Natural killer cell treated with Interleukin-12 subunit alpha and Interleukin-12 subunit beta and Interleukin-15 and Interleukin-18, amount 100 ng/mL, for 72 hours (primary cell): ENCODE measurements at regions not wholly inside any gene's neighbourhood (a gene's known extent, or its start where the extent isn't known, plus 50 kb on each side); places are given as distances from the start of the nearest gene placed in this dataset.

Experiments
- ATAC-seq, 2 donors: fragments of 150-1000 bp; cut with Tn5 transposase in 1 of 2; sonication (Bioruptor Pico), chemical (Tn5 transposase) in 1 of 2; 2 replicates each; pipeline ENCODE4 v1.10.0; 2021
- DNase-seq: peaks from one replicate; pipeline ENCODE4 v3.0.0; 2022; ENCODE audit warnings: low spot score
- H3K27ac Mint-ChIP-seq, 2 donors: 1 replicate in 1 of 2; 2 replicates in 1 of 2; pipeline ENCODE4 v1.8.0; 2022; ENCODE audit warnings: mixed read lengths in 2 of 2, mild to moderate bottlenecking in 1 of 2, moderate library complexity in 1 of 2
- H3K27me3 Mint-ChIP-seq, 2 donors: 1 replicate in 1 of 2; 2 replicates in 1 of 2; pipeline ENCODE4 v1.8.0; 2022; ENCODE audit warnings: mixed read lengths in 2 of 2
- H3K36me3 Mint-ChIP-seq: one replicate; pipeline ENCODE4 v1.8.0; 2022; ENCODE audit warnings: mixed read lengths
- H3K4me1 Mint-ChIP-seq, 2 donors: 1 replicate in 1 of 2; 2 replicates in 1 of 2; pipeline ENCODE4 v1.8.0; 2022; ENCODE audit warnings: low read depth in 2 of 2, mixed read lengths in 2 of 2, mild to moderate bottlenecking in 1 of 2
- H3K4me3 Mint-ChIP-seq: one replicate; pipeline ENCODE4 v1.8.0; 2022; ENCODE audit warnings: mixed read lengths
- H3K9me3 Mint-ChIP-seq: 2 replicates; pipeline ENCODE4 v1.8.0; 2022; ENCODE audit warnings: mixed read lengths

- DNase-seq (no peak), ATAC-seq (no peak)
- Mint-ChIP-seq H3K4me1 (peaks cover 0 to 5% of the 10 kb centered on the region in 2 donors), H3K4me3 (no peak overlapping the region), H3K27ac (no peak overlapping the region), H3K36me3 (no peaks in the 10 kb centered on the region), H3K27me3 (no peaks in the 10 kb centered on the region), H3K9me3 (no peaks in the 10 kb centered on the region)
These were observed 220.5 kb downstream of the TM9SF2 start for GRCh38 chr13:99721606-99722337.

GRCh38 chr13:99717959-99718674 is 216.8 kb downstream of the TM9SF2 start:
- DNase-seq (no peak), ATAC-seq (no peak)
- Mint-ChIP-seq H3K4me3 (no peak overlapping the region), H3K36me3 (no peaks in the 10 kb centered on the region), H3K27me3 (no peaks in the 10 kb centered on the region), H3K4me1 (peaks cover 0 to 5% of the 10 kb centered on the region in 2 donors), H3K9me3 (no peaks in the 10 kb centered on the region), H3K27ac (no peak overlapping the region)

- no peak for ATAC-seq
- no peak for DNase-seq
These were observed 207.9 kb downstream of the TM9SF2 start for GRCh38 chr13:99709134-99709533.

GRCh38 chr13:99704390-99704789 is 203.1 kb downstream of the TM9SF2 start:
- Mint-ChIP-seq H3K9me3 (no peaks in the 10 kb centered on the region), H3K4me3 (no peak overlapping the region), H3K36me3 (no peaks in the 10 kb centered on the region), H3K27ac (no peak overlapping the region), H3K4me1 (no peaks in the 10 kb centered on the region), H3K27me3 (no peaks in the 10 kb centered on the region)
- DNase-seq = no peak
- ATAC-seq = no peak

More at GRCh38 chr13:99709134-99709533, 207.9 kb downstream of the TM9SF2 start:
- Mint-ChIP-seq H3K36me3 (no peaks in the 10 kb centered on the region), H3K4me1 (no peaks in the 10 kb centered on the region), H3K9me3 (no peaks in the 10 kb centered on the region), H3K4me3 (no peak overlapping the region), H3K27ac (no peak overlapping the region), H3K27me3 (no peaks in the 10 kb centered on the region)

- no peaks in the 10 kb centered on the region for H3K4me1 Mint-ChIP-seq
- no peaks in the 10 kb centered on the region for H3K9me3 Mint-ChIP-seq
- H3K27me3 Mint-ChIP-seq = no peaks in the 10 kb centered on the region
- ATAC-seq = no peak
- no peaks in the 10 kb centered on the region for H3K36me3 Mint-ChIP-seq
- no peak overlapping the region for H3K27ac Mint-ChIP-seq
- no peak for DNase-seq
- H3K4me3 Mint-ChIP-seq = no peak overlapping the region
These were observed 202.6 kb downstream of the TM9SF2 start for GRCh38 chr13:99703908-99704307.

- no peaks in the 10 kb centered on the region for H3K9me3 Mint-ChIP-seq
- no peaks in the 10 kb centered on the region for H3K27me3 Mint-ChIP-seq
- no peak overlapping the region for H3K4me3 Mint-ChIP-seq
- no peak for DNase-seq
- ATAC-seq = no peak
- H3K36me3 Mint-ChIP-seq = no peaks in the 10 kb centered on the region
- H3K4me1 Mint-ChIP-seq = no peaks in the 10 kb centered on the region
- H3K27ac Mint-ChIP-seq = no peak overlapping the region
These were observed 201.5 kb downstream of the TM9SF2 start for GRCh38 chr13:99702687-99703319.

GRCh38 chr13:99700468-99700867 is 199.2 kb downstream of the TM9SF2 start:
- Mint-ChIP-seq H3K27ac (no peak overlapping the region), H3K27me3 (no peaks in the 10 kb centered on the region), H3K4me1 (no peaks in the 10 kb centered on the region), H3K4me3 (no peak overlapping the region), H3K36me3 (no peaks in the 10 kb centered on the region), H3K9me3 (no peaks in the 10 kb centered on the region)
- ATAC-seq (no peak), DNase-seq (no peak)

- Mint-ChIP-seq H3K27me3 (no peaks in the 10 kb centered on the region), H3K4me3 (no peak overlapping the region), H3K9me3 (no peaks in the 10 kb centered on the region), H3K4me1 (no peaks in the 10 kb centered on the region), H3K27ac (no peak overlapping the region), H3K36me3 (no peaks in the 10 kb centered on the region)
- DNase-seq (no peak), ATAC-seq (no peak)
These were observed 197.5 kb downstream of the TM9SF2 start for GRCh38 chr13:99698816-99699099.

- ATAC-seq = no peak
- no peak overlapping the region for H3K4me3 Mint-ChIP-seq
- H3K4me1 Mint-ChIP-seq = no peaks in the 10 kb centered on the region
- no peak overlapping the region for H3K27ac Mint-ChIP-seq
- DNase-seq = no peak
- H3K27me3 Mint-ChIP-seq = no peaks in the 10 kb centered on the region
- no peaks in the 10 kb centered on the region for H3K9me3 Mint-ChIP-seq
- H3K36me3 Mint-ChIP-seq = no peaks in the 10 kb centered on the region
These were observed 196.9 kb downstream of the TM9SF2 start for GRCh38 chr13:99698010-99698815.

GRCh38 chr13:99695857-99696256 is 194.6 kb downstream of the TM9SF2 start:
- H3K4me3 Mint-ChIP-seq = no peak overlapping the region
- no peak for DNase-seq
- no peak overlapping the region for H3K27ac Mint-ChIP-seq
- no peak for ATAC-seq
- no peaks in the 10 kb centered on the region for H3K36me3 Mint-ChIP-seq
- no peaks in the 10 kb centered on the region for H3K27me3 Mint-ChIP-seq
- no peaks in the 10 kb centered on the region for H3K4me1 Mint-ChIP-seq
- no peaks in the 10 kb centered on the region for H3K9me3 Mint-ChIP-seq

GRCh38 chr13:99693852-99694611 is 192.8 kb downstream of the TM9SF2 start:
- Mint-ChIP-seq H3K4me3 (no peak overlapping the region), H3K4me1 (no peaks in the 10 kb centered on the region), H3K36me3 (no peaks in the 10 kb centered on the region), H3K27me3 (no peaks in the 10 kb centered on the region), H3K27ac (no peak overlapping the region), H3K9me3 (no peaks in the 10 kb centered on the region)
- no peak for DNase-seq
- ATAC-seq = no peak

GRCh38 chr13:99693351-99693750 is 192.1 kb downstream of the TM9SF2 start:
- DNase-seq (no peak), ATAC-seq (no peak)
- Mint-ChIP-seq H3K27ac (no peak overlapping the region), H3K4me3 (no peak overlapping the region), H3K27me3 (no peaks in the 10 kb centered on the region), H3K4me1 (no peaks in the 10 kb centered on the region), H3K36me3 (no peaks in the 10 kb centered on the region), H3K9me3 (no peaks in the 10 kb centered on the region)

- Mint-ChIP-seq H3K9me3 (no peaks in the 10 kb centered on the region), H3K27ac (no peak overlapping the region), H3K27me3 (no peaks in the 10 kb centered on the region), H3K4me3 (no peak overlapping the region), H3K36me3 (no peaks in the 10 kb centered on the region), H3K4me1 (no peaks in the 10 kb centered on the region)
- ATAC-seq = no peak
- no peak for DNase-seq
These were observed 191.6 kb downstream of the TM9SF2 start for GRCh38 chr13:99692854-99693253.
